ENCODE measurements at regions not wholly inside any gene's neighbourhood (a gene's known extent, or its start where the extent isn't known, plus 50 kb on each side); places are given as distances from the start of the nearest gene placed in this dataset.

DNA sequence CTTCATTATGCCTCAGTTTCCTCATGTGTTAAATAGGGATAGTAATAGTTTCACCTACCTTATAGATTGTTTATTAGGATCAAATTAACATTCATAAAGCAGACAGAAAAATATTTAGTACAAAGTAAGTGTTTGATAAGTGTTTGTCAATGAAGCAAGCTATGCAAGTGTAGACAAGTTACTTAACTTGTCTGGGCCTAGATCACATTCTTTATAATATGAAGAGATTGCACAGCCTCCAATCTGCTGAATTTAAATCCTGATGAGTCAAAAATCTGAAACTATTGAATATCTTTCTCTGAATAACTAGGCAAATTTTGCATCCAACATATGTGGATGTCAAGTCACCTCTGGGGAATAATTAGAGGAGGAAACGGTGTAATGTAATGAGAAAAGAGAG lies 170.5 kb downstream of the MZT1 start:
- TF ChIP-seq, protein P1, sequence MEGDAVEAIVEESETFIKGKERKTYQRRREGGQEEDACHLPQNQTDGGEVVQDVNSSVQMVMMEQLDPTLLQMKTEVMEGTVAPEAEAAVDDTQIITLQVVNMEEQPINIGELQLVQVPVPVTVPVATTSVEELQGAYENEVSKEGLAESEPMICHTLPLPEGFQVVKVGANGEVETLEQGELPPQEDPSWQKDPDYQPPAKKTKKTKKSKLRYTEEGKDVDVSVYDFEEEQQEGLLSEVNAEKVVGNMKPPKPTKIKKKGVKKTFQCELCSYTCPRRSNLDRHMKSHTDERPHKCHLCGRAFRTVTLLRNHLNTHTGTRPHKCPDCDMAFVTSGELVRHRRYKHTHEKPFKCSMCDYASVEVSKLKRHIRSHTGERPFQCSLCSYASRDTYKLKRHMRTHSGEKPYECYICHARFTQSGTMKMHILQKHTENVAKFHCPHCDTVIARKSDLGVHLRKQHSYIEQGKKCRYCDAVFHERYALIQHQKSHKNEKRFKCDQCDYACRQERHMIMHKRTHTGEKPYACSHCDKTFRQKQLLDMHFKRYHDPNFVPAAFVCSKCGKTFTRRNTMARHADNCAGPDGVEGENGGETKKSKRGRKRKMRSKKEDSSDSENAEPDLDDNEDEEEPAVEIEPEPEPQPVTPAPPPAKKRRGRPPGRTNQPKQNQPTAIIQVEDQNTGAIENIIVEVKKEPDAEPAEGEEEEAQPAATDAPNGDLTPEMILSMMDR (IDR thresholded peaks at IDR 0.05), result no peak
- TF ChIP-seq EZH2 (IDR thresholded peaks at IDR 0.05) (no peak), EZH2phosphoT487 (IDR thresholded peaks at IDR 0.05) (no peak)
